Neural cell (in vitro differentiated cells): ENCODE measurements at regions not wholly inside any gene's neighbourhood (a gene's known extent, or its start where the extent isn't known, plus 50 kb on each side); places are given as distances from the start of the nearest gene placed in this dataset.

Source experiments
- H2AFZ ChIP-seq: fragments of 200-600, 300-800 bp; sonication (generic), shearing (Covaris generic); 2 replicates; pipeline ENCODE4 v1.6.0; 2014; ENCODE audit warnings: low read depth, mild to moderate bottlenecking, antibody characterized with exemption, low read length, moderate library complexity
- H3F3A ChIP-seq: fragments of 200-600 bp; shearing (Covaris generic); 2 replicates; pipeline ENCODE4 v1.6.1; 2016; ENCODE audit warnings: mild to moderate bottlenecking, moderate library complexity, mixed read lengths, antibody characterized with exemption, low read length; ENCODE audit not compliant: insufficient read depth, poor library complexity, severe bottlenecking
- H3K27ac ChIP-seq: fragments of 200-600, 300-800 bp; sonication (generic), shearing (Covaris generic); 2 replicates; pipeline ENCODE4 v1.5.1; 2014; ENCODE audit warnings: mild to moderate bottlenecking, low read length, moderate library complexity
- H3K27me3 ChIP-seq: fragments of 300-800, 200-600 bp; sonication (generic), shearing (Covaris generic); 2 replicates; pipeline ENCODE4 v1.6.0; 2014; ENCODE audit warnings: mild to moderate bottlenecking, low read depth, low read length, moderate library complexity; ENCODE audit not compliant: insufficient read depth
- H3K36me3 ChIP-seq: fragments of 300-800, 200-600 bp; sonication (generic), shearing (Covaris generic); 2 replicates; pipeline ENCODE4 v1.5.1; 2014; ENCODE audit warnings: mild to moderate bottlenecking, antibody characterized with exemption, low read length, moderate library complexity; ENCODE audit not compliant: insufficient read depth
- H3K4me2 ChIP-seq: fragments of 300-800, 200-600 bp; sonication (generic), shearing (Covaris generic); 2 replicates; pipeline ENCODE4 v1.6.0; 2014; ENCODE audit warnings: mild to moderate bottlenecking, low read length
- H3K4me3 ChIP-seq: fragments of 300-800, 200-600 bp; sonication (generic), shearing (Covaris generic); 2 replicates; pipeline ENCODE4 v1.5.1; 2014; ENCODE audit warnings: mild to moderate bottlenecking, low read length, moderate library complexity
- H3K79me2 ChIP-seq: fragments of 200-600 bp; shearing (Covaris generic); replicated peaks from 2 replicates; pipeline ENCODE4 v1.6.0; 2014; ENCODE audit warnings: mild to moderate bottlenecking, low read length, moderate library complexity; ENCODE audit not compliant: insufficient read depth
- H3K9ac ChIP-seq: fragments of 300-800, 200-600 bp; sonication (generic), shearing (Covaris generic); 2 replicates; pipeline ENCODE4 v1.6.1; 2016; ENCODE audit warnings: mild to moderate bottlenecking, low read length, mixed read lengths
- H3K9me2 ChIP-seq: fragments of 200-600 bp; shearing (Covaris generic); 2 replicates; pipeline ENCODE4 v1.6.1; 2016; ENCODE audit warnings: mild to moderate bottlenecking, low read length, mixed read lengths; ENCODE audit not compliant: insufficient read depth
- H3K9me3 ChIP-seq: fragments of 200-600, 300-800 bp; sonication (generic), shearing (Covaris generic); 2 replicates; pipeline ENCODE4 v1.6.1; 2016; ENCODE audit warnings: mild to moderate bottlenecking, mixed run types, low read length, moderate library complexity, mixed read lengths
- H4K20me1 ChIP-seq: fragments of 200-600 bp; shearing (Covaris generic); 2 replicates; pipeline ENCODE4 v1.6.1; 2016; ENCODE audit warnings: mild to moderate bottlenecking, mixed run types; ENCODE audit not compliant: insufficient read depth
- CTCF ChIP-seq: fragments of 450-650 bp; IDR thresholded peaks from 2 replicates; pipeline ENCODE4 v1.5.1; 2014; ENCODE audit warnings: antibody characterized with exemption, mild to moderate bottlenecking, moderate library complexity; ENCODE audit not compliant: poor library complexity, severe bottlenecking
- EP300 ChIP-seq: fragments of 450-650 bp; conservative IDR thresholded peaks from 2 replicates; pipeline ENCODE4 v1.6.1; 2014; ENCODE audit warnings: antibody characterized with exemption, mild to moderate bottlenecking, moderate library complexity; ENCODE audit not compliant: poor library complexity, severe bottlenecking
- EZH2 ChIP-seq: fragments of 200-600, 300-800 bp; shearing (Covaris generic), sonication (generic); IDR thresholded peaks from 2 replicates; pipeline ENCODE4 v1.6.1; 2014; ENCODE audit warnings: antibody characterized with exemption, low read length, borderline replicate concordance, mild to moderate bottlenecking; ENCODE audit not compliant: insufficient read depth, poor library complexity, severe bottlenecking
- MXI1 ChIP-seq: fragments of 450-650 bp; conservative IDR thresholded peaks from 2 replicates; pipeline ENCODE4 v1.6.1; 2014; ENCODE audit warnings: antibody characterized with exemption, mild to moderate bottlenecking; ENCODE audit not compliant: poor library complexity, severe bottlenecking
- POLR2AphosphoS5 ChIP-seq: IDR thresholded peaks from 2 replicates; pipeline ENCODE4 v1.6.1; 2012
- RAD21 ChIP-seq: fragments of 450-650 bp; conservative IDR thresholded peaks from 2 replicates; pipeline ENCODE4 v1.6.1; 2014; ENCODE audit warnings: antibody characterized with exemption, mild to moderate bottlenecking, moderate library complexity
- REST ChIP-seq: IDR thresholded peaks from 2 replicates; pipeline ENCODE4 v1.6.1; 2012; ENCODE audit warnings: borderline replicate concordance
- SMC3 ChIP-seq: fragments of 450-650 bp; conservative IDR thresholded peaks from 2 replicates; pipeline ENCODE4 v1.6.1; 2014; ENCODE audit warnings: antibody characterized with exemption, mild to moderate bottlenecking, moderate library complexity; ENCODE audit not compliant: poor library complexity
- TAF1 ChIP-seq: IDR thresholded peaks from 2 replicates; pipeline ENCODE4 v1.6.1; 2012; ENCODE audit warnings: low read depth

GRCh38 chr10:88127766-88128165, 264.3 kb downstream of the PTEN start:
- Histone ChIP-seq H3K9me2 (no peaks in the 10 kb centered on the region), H3K4me2 (no peak overlapping the region), H3F3A (no peaks in the 10 kb centered on the region), H3K9ac (no peak overlapping the region), H2AFZ (no peak overlapping the region), H3K27me3 (no peaks in the 10 kb centered on the region), H3K36me3 (no peaks in the 10 kb centered on the region), H3K79me2 (no peaks in the 10 kb centered on the region), H3K4me3 (no peak overlapping the region), H3K27ac (no peak overlapping the region), H4K20me1 (no peaks in the 10 kb centered on the region), H3K9me3 (no peaks in the 10 kb centered on the region)
- TF ChIP-seq REST (no peak), MXI1 (no peak), RAD21 (no peak), EP300 (no peak), POLR2AphosphoS5 (no peak), SMC3 (no peak), TAF1 (no peak), CTCF (no peak), EZH2 (no peak)

- H3K79me2 ChIP-seq = no peaks in the 10 kb centered on the region
- H3K36me3 ChIP-seq = no peaks in the 10 kb centered on the region
- TF ChIP-seq POLR2AphosphoS5 (no peak), CTCF (no peak), REST (no peak), EZH2 (no peak), MXI1 (no peak), EP300 (no peak), TAF1 (no peak), SMC3 (no peak), RAD21 (no peak)
- H3K27ac ChIP-seq = no peak overlapping the region
- H3K9me2 ChIP-seq = no peaks in the 10 kb centered on the region
- H3K9ac ChIP-seq = no peak overlapping the region
- no peak overlapping the region for H3K4me3 ChIP-seq
- H2AFZ ChIP-seq = no peak overlapping the region
- no peaks in the 10 kb centered on the region for H4K20me1 ChIP-seq
- H3K27me3 ChIP-seq = no peaks in the 10 kb centered on the region
- H3K4me2 ChIP-seq = no peak overlapping the region
- no peaks in the 10 kb centered on the region for H3K9me3 ChIP-seq
- no peaks in the 10 kb centered on the region for H3F3A ChIP-seq
Measured at GRCh38 chr10:88129013-88129412, 265.6 kb downstream of the PTEN start.
